ENCODE measurements at regions not wholly inside any gene's neighbourhood (a gene's known extent, or its start where the extent isn't known, plus 50 kb on each side); places are given as distances from the start of the nearest gene placed in this dataset.
"Not testable (repeated sequence)": the region's sequence is repeated elsewhere in the genome, so short reads cannot be mapped to it uniquely, and the experiment has no call there.

- DNase-seq (ENCODE audit: low spot score): no peak
These were observed 461.1 kb downstream of the ICE1 start for GRCh38 chr5:5883562-5883961.

GRCh38 chr5:5883146-5883545 is 460.7 kb downstream of the ICE1 start:
- peak; percentile 91 for DNase-seq (ENCODE audit: low spot score)

GRCh38 chr5:5882706-5883105 is 460.2 kb downstream of the ICE1 start:
- peak; percentile 93 for DNase-seq (ENCODE audit: low spot score)

GRCh38 chr5:5881294-5881693 is 458.8 kb downstream of the ICE1 start:
- no peak for DNase-seq (ENCODE audit: low spot score)

GRCh38 chr5:5880077-5880763 is 457.7 kb downstream of the ICE1 start:
- no peak for DNase-seq (ENCODE audit: low spot score)

GRCh38 chr5:5857396-5857795 is 434.9 kb downstream of the ICE1 start:
- no peak for DNase-seq (ENCODE audit: low spot score)

- DNase-seq (ENCODE audit: low spot score): no peak
These were observed 431.6 kb downstream of the ICE1 start for GRCh38 chr5:5854087-5854486.

GRCh38 chr5:5838493-5838892 is 416.0 kb downstream of the ICE1 start:
- no peak for DNase-seq (ENCODE audit: low spot score)

- DNase-seq (ENCODE audit: low spot score): not testable (repeated sequence)
These were observed 409.1 kb downstream of the ICE1 start for GRCh38 chr5:5831622-5832021.

GRCh38 chr5:5828619-5829018 is 406.1 kb downstream of the ICE1 start:
- DNase-seq (ENCODE audit: low spot score): no peak

GRCh38 chr5:5826911-5827310 is 404.4 kb downstream of the ICE1 start:
- no peak for DNase-seq (ENCODE audit: low spot score)

GRCh38 chr5:5822729-5823257 is 400.3 kb downstream of the ICE1 start:
- DNase-seq (ENCODE audit: low spot score): no peak

GRCh38 chr5:5816960-5817359 is 394.5 kb downstream of the ICE1 start:
- no peak for DNase-seq (ENCODE audit: low spot score)

- DNase-seq (ENCODE audit: low spot score): peak; percentile 7
These were observed 391.0 kb downstream of the ICE1 start for GRCh38 chr5:5813441-5813840.

- no peak for DNase-seq (ENCODE audit: low spot score)
These were observed 388.0 kb downstream of the ICE1 start for GRCh38 chr5:5810461-5810860.

GRCh38 chr5:5805916-5806315 is 383.4 kb downstream of the ICE1 start:
- no peak for DNase-seq (ENCODE audit: low spot score)

GRCh38 chr5:5804478-5805233 is 382.2 kb downstream of the ICE1 start:
- DNase-seq (ENCODE audit: low spot score): no peak

- no peak for DNase-seq (ENCODE audit: low spot score)
These were observed 378.6 kb downstream of the ICE1 start for GRCh38 chr5:5800801-5801761.

- DNase-seq (ENCODE audit: low spot score): no peak
These were observed 377.3 kb downstream of the ICE1 start for GRCh38 chr5:5799826-5800225.

- no peak for DNase-seq (ENCODE audit: low spot score)
These were observed 376.8 kb downstream of the ICE1 start for GRCh38 chr5:5799229-5799628.

- DNase-seq (ENCODE audit: low spot score): no peak
These were observed 376.0 kb downstream of the ICE1 start for GRCh38 chr5:5798462-5798861.

GRCh38 chr5:5798041-5798440 is 375.6 kb downstream of the ICE1 start:
- no peak for DNase-seq (ENCODE audit: low spot score)

Data from cerebellar cortex (tissue), 1 donor.